ENCODE measurements at regions not wholly inside any gene's neighbourhood (a gene's known extent, or its start where the extent isn't known, plus 50 kb on each side); places are given as distances from the start of the nearest gene placed in this dataset.
A peak's percentile ranks its signal among the peaks of the same experiment; 100 is the strongest.

DNA sequence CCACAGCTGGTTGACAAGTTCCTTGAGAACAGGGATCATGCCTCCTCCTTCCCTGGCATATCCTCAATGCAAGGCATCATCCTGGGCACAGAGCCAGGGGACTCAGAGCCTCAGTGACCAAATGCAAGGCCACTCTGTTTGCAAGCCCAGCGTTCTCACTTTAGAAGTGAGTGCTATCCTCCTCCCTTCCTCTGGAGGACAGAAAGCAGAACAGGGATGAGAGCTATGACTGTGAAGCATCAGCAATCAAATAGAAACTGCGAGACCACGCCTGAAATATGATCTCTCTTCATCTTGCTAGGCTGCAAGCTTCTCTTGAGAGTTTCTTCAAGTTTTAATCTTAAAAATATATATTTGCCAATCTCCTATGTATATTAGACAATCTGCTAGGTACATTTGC lies 119.8 kb downstream of the LRATD1 start:
- DNase-seq: no peak
- no peak for ATAC-seq
- Histone ChIP-seq H3K27ac (no peak overlapping the region), H3K36me3 (no peaks in the 10 kb centered on the region), H3K4me1 (no peaks in the 10 kb centered on the region), H3K4me3 (no peak overlapping the region), H3K9me3 (no peaks in the 10 kb centered on the region), H3K27me3 (no peaks in the 10 kb centered on the region)
- WGBS (ENCODE audit: insufficient coverage, low coverage, low lambda C conversion rate, missing lambda C conversion rate): 46% methylated on average over 3 of the region's 3 CpGs
- intact Hi-C loops (cut with DNase I): no loop called here
- TF ChIP-seq, protein P1, sequence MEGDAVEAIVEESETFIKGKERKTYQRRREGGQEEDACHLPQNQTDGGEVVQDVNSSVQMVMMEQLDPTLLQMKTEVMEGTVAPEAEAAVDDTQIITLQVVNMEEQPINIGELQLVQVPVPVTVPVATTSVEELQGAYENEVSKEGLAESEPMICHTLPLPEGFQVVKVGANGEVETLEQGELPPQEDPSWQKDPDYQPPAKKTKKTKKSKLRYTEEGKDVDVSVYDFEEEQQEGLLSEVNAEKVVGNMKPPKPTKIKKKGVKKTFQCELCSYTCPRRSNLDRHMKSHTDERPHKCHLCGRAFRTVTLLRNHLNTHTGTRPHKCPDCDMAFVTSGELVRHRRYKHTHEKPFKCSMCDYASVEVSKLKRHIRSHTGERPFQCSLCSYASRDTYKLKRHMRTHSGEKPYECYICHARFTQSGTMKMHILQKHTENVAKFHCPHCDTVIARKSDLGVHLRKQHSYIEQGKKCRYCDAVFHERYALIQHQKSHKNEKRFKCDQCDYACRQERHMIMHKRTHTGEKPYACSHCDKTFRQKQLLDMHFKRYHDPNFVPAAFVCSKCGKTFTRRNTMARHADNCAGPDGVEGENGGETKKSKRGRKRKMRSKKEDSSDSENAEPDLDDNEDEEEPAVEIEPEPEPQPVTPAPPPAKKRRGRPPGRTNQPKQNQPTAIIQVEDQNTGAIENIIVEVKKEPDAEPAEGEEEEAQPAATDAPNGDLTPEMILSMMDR (IDR thresholded peaks at IDR 0.05): no peak
- TF ChIP-seq POLR2A (IDR thresholded peaks at IDR 0.05): no peak

DNA sequence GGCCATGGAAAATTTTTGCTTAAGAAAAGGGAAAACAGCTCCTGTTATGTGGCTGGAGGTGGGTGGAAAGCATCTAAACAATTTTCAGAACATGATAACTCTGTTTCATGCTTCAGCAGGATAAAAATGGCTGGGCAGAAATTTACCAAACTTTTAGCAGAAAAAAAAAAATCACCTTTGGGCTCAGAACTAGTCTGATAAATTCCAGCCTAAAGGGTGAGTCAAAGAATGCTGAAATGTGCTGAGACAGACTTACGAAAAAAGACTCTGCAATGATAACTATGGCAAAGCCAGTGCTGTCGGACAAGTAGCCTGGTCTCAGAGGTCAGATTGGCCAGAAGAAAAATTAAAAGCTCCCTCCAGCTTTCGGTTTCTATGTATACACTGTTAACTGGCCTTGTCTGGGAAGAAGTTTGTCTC lies 123.6 kb downstream of the LRATD1 start:
- H3K4me1 ChIP-seq: no peaks in the 10 kb centered on the region
- H3K27ac ChIP-seq: no peak overlapping the region
- no peak for DNase-seq
- intact Hi-C loops (cut with DNase I): no loop called here
- H3K36me3 ChIP-seq: no peaks in the 10 kb centered on the region
- no peak for ATAC-seq
- no peaks in the 10 kb centered on the region for H3K9me3 ChIP-seq
- H3K4me3 ChIP-seq: no peak overlapping the region
- TF ChIP-seq POLR2A (IDR thresholded peaks at IDR 0.05): no peak
- TF ChIP-seq, protein P1 (IDR thresholded peaks at IDR 0.05): no peak
- H3K27me3 ChIP-seq: no peaks in the 10 kb centered on the region
- 31% methylated on average over 3 of the region's 3 CpGs for WGBS (ENCODE audit: insufficient coverage, low coverage, low lambda C conversion rate, missing lambda C conversion rate)

DNA sequence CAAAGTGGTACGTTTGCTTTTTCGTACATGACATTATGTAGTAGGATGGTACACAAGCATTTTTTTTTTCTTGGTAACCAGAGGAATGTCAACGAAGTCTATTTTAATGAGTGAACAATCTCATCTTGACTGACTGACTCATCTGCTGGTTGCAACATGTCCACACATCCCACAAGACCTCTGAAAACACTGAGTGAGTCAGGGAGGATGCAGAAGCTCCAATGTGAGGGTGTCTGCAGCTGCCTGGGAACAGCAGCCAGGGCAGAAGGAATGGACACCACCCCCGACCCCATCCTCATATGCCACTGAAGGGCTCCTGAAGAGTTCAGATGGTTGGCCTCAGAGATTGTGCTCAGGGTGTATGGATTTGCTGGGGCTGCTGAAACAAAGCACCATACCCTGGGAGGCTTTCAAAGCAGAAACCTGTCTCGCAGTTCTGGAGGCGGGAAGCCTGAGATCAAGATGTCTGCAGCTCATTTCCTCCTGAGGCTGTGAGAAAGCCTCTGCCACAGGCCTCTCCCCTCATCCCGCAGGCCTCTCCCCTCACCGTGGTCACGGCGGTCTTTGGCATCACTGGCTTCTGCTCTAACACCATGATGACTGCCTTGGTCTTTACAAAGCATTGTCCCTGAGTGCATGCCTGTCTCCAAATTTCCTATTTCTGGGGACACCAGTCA lies 124.6 kb downstream of the LRATD1 start:
- ATAC-seq (peak in 1 of 4 donors; percentile 13), DNase-seq (no peak)
- intact Hi-C loops (cut with DNase I): no loop called here
- Histone ChIP-seq H3K4me3 (no peak overlapping the region), H3K36me3 (no peaks in the 10 kb centered on the region), H3K4me1 (no peaks in the 10 kb centered on the region), H3K9me3 (no peaks in the 10 kb centered on the region), H3K27me3 (no peaks in the 10 kb centered on the region), H3K27ac (no peak overlapping the region)
- TF ChIP-seq, protein P1 (IDR thresholded peaks at IDR 0.05): no peak
- no peak for TF ChIP-seq POLR2A (IDR thresholded peaks at IDR 0.05)
- WGBS (ENCODE audit: insufficient coverage, low coverage, low lambda C conversion rate, missing lambda C conversion rate): 32% methylated on average over 4 of the region's 10 CpGs

DNA sequence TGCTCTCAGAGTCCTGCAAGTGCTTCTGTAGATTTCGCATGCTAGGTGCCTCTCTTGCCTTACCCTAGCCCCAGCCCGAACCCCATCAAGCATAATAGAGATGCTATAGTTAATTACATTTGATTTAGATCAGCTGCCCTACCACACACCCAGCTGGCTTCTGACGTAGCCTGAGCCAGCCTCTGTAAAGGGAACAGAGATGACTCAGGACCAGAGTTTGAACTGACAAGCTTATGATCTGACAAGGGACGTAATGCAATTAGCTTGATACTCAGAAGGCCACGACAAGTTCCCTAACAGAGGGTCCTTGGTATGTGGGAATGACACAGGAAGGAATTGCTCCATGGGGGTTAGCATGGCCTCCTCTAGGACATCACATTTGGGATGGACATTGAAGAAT lies 126.6 kb downstream of the LRATD1 start:
- Histone ChIP-seq H3K27ac (no peak overlapping the region), H3K36me3 (no peaks in the 10 kb centered on the region), H3K4me1 (no peaks in the 10 kb centered on the region), H3K9me3 (no peaks in the 10 kb centered on the region), H3K27me3 (no peaks in the 10 kb centered on the region), H3K4me3 (no peak overlapping the region)
- 50% methylated on average over 5 of the region's 5 CpGs for WGBS (ENCODE audit: insufficient coverage, low coverage, low lambda C conversion rate, missing lambda C conversion rate)
- DNase-seq (no peak), ATAC-seq (no peak)
- TF ChIP-seq POLR2A (IDR thresholded peaks at IDR 0.05): no peak
- TF ChIP-seq, protein P1 (IDR thresholded peaks at IDR 0.05): no peak
- intact Hi-C loops (cut with DNase I): no loop called here
